ENCODE measurements at regions not wholly inside any gene's neighbourhood (a gene's known extent, or its start where the extent isn't known, plus 50 kb on each side); places are given as distances from the start of the nearest gene placed in this dataset.

DNA sequence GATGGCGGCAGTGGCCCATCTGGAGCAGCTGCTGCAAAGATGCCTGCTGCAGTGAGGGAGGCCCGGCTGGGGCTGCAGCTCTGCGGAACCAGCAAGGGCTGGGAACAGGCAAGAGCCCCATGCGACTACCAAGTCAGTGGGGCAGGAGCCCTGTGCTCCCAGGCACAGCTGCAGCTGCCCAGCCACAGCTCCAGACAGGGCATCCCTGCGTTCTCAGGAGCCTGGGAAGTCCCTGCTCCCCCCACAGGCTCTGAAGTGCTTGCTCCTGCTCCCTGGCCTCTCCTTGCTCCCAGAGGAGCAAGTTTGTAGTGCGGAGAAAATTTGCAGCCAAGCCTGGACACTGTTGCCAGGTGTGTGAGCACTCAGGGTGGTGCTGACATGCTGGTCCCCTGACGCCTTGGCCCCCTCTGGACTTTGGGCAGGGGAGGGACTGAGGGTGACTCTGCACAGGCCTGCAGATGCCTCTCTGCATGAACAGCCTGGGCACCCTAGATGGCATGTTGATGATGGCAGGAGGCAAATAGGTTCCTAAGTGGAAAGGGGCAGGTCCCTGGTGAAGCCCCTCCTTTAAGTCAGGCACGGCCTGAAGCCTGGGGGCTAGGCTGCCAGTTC lies 105.6 kb downstream of the LYZL1 start:
- ATAC-seq: no peak
- Histone ChIP-seq H3K9me3 (no peaks in the 10 kb centered on the region), H3K4me1 (ENCODE audit: low read depth) (no peaks in the 10 kb centered on the region), H3K36me3 (ENCODE audit: low read depth) (no peaks in the 10 kb centered on the region), H3K4me3 (no peak overlapping the region)
- TF ChIP-seq, protein P1, sequence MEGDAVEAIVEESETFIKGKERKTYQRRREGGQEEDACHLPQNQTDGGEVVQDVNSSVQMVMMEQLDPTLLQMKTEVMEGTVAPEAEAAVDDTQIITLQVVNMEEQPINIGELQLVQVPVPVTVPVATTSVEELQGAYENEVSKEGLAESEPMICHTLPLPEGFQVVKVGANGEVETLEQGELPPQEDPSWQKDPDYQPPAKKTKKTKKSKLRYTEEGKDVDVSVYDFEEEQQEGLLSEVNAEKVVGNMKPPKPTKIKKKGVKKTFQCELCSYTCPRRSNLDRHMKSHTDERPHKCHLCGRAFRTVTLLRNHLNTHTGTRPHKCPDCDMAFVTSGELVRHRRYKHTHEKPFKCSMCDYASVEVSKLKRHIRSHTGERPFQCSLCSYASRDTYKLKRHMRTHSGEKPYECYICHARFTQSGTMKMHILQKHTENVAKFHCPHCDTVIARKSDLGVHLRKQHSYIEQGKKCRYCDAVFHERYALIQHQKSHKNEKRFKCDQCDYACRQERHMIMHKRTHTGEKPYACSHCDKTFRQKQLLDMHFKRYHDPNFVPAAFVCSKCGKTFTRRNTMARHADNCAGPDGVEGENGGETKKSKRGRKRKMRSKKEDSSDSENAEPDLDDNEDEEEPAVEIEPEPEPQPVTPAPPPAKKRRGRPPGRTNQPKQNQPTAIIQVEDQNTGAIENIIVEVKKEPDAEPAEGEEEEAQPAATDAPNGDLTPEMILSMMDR (IDR thresholded peaks at IDR 0.05): no peak
- DNase-seq: no peak
- intact Hi-C loops (cut with DNase I, micrococcal nuclease): no loop called here

DNA sequence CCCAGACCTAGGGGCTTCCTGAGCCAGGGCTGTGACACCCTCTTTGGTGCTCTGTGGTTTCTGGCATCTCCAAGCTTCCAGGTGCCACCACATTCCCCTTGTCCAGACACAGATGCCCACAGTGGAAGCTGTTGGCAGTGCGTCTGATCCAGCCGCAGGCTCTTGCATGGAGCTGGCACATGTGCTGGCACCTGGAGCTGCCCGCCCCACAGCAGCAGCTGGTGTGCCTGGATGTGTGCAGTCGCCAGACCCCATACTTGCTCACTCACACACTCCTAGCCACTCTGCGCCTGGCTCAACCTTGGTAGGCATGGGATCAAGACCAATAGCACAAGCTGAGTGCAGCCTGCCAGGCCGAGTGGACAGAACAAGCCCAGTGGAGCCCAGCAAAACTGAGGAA lies 106.5 kb downstream of the LYZL1 start:
- no peak for ATAC-seq
- H3K36me3 ChIP-seq (ENCODE audit: low read depth): no peaks in the 10 kb centered on the region
- H3K4me1 ChIP-seq (ENCODE audit: low read depth): no peaks in the 10 kb centered on the region
- TF ChIP-seq, protein P1 (IDR thresholded peaks at IDR 0.05): no peak
- no peak overlapping the region for H3K4me3 ChIP-seq
- intact Hi-C loops (cut with DNase I, micrococcal nuclease): no loop called here
- no peak for DNase-seq
- no peaks in the 10 kb centered on the region for H3K9me3 ChIP-seq

DNA sequence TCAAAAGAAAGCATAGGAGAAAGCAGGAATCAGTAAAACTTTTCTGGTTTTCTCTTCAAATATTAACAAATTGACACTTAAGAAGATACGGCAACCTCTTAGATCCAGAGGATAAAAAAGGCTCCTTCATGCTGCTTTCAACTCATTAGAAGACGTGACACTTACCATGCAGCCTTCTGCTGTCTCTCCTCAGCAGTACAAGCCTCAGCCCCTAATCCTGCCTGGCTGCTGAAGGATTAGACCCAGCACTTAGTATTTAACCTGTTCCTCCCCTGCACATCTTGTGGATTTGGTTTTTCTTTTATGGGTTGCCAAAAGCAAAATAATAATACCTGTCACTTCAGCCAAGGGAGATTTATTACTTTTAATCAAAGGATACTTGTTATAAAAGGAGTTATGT lies 108.4 kb downstream of the LYZL1 start:
- ATAC-seq (no peak), DNase-seq (no peak)
- Histone ChIP-seq H3K4me3 (no peak overlapping the region), H3K4me1 (ENCODE audit: low read depth) (no peaks in the 10 kb centered on the region), H3K36me3 (ENCODE audit: low read depth) (no peaks in the 10 kb centered on the region), H3K9me3 (no peaks in the 10 kb centered on the region)
- intact Hi-C loops (cut with DNase I, micrococcal nuclease): no loop called here
- TF ChIP-seq, protein P1 (IDR thresholded peaks at IDR 0.05): no peak

DNA sequence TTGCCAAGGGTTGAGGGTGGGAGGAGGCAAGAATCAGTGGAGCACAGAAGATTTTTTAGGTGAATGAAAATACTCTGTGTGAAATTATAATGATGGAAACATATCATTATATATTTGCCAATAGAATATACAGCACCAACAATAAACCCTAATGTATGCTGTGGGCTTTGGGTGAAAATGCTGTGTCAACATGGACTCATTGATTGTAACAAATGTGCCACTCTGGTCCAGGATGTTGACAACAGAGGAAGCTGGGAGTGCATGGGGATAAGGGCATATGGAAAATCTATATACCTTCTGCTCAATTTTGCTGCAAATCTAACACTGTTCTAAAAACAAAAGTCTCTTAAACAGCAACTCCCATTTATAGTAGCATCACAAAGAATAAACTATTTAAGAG lies 114.3 kb downstream of the LYZL1 start:
- intact Hi-C loops (cut with DNase I, micrococcal nuclease): no loop called here
- no peaks in the 10 kb centered on the region for H3K36me3 ChIP-seq (ENCODE audit: low read depth)
- H3K4me1 ChIP-seq (ENCODE audit: low read depth): no peaks in the 10 kb centered on the region
- no peak for ATAC-seq
- no peak for DNase-seq
- H3K4me3 ChIP-seq: no peak overlapping the region
- TF ChIP-seq, protein P1 (IDR thresholded peaks at IDR 0.05): no peak
- no peaks in the 10 kb centered on the region for H3K9me3 ChIP-seq

DNA sequence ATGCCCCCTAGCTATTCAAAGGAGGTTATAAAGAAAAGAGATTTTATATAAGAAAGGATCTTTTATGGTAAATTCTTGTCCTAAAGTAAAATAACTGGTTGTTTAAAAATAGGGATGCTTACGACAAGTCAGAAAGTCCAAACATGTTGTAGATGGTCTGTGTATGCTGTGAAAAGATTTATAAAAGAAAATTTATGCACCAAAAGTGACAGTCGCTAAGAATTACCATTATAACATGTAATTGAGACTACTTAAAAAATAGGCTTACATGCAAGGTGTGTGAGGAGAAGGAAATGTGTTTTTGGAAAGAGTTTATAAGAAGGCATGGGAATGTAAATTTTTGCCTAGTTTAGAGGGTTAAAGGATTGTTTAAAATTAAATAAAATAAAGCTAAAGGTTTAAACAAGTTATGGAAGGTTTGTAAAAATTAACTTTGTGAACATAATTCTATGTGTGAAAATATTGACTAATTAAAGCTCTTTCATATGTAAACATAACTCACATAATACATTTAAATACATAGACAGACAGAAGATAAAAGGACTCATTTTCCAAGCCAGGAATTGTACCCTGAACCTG lies 118.5 kb downstream of the LYZL1 start:
- ATAC-seq (no peak), DNase-seq (no peak)
- Histone ChIP-seq H3K36me3 (ENCODE audit: low read depth) (no peaks in the 10 kb centered on the region), H3K4me3 (no peak overlapping the region), H3K4me1 (ENCODE audit: low read depth) (peaks cover 14% of the 10 kb centered on the region), H3K9me3 (no peaks in the 10 kb centered on the region)
- intact Hi-C loops (cut with DNase I, micrococcal nuclease): no loop called here
- TF ChIP-seq, protein P1 (IDR thresholded peaks at IDR 0.05): no peak
